RWPE1 (cell line): ENCODE measurements at regions not wholly inside any gene's neighbourhood (a gene's known extent, or its start where the extent isn't known, plus 50 kb on each side); places are given as distances from the start of the nearest gene placed in this dataset.

ENCODE experiments used
- CTCF ChIA-PET: fragments of 350-600 bp; sonication (Branson Sonifier 250); formaldehyde crosslinking; extraction: SDS; loops from one replicate; lab custom pipeline; 2021; lab: Yijun Ruan, JAX
- POLR2A ChIA-PET: fragments of 400-600 bp; formaldehyde crosslinking; extraction: SDS; loops from one replicate; lab custom pipeline; 2020; ENCODE audit warnings: antibody characterized with exemption; ENCODE audit not compliant: low non-redundant PET; lab: Yijun Ruan, JAX
- DNase-seq: peaks from one replicate; pipeline ENCODE4 v3.0.0; 2012; ENCODE audit warnings: low spot score
- H3K27ac ChIP-seq: fragments of 450-650 bp; 2 replicates; pipeline ENCODE4 v1.5.1; 2017
- CTCF ChIP-seq: fragments of 450-650 bp; conservative IDR thresholded peaks from 2 replicates; pipeline ENCODE4 v1.5.1; 2017; ENCODE audit warnings: low read depth, mild to moderate bottlenecking

GRCh38 chr2:207397917-207398655 lies 131.7 kb upstream of the CREB1 start:
- no peak for DNase-seq
- TF ChIP-seq CTCF: no peak
- ChIA-PET POLR2A (no interaction called here), CTCF (no interaction called here)
- no peak overlapping the region for H3K27ac ChIP-seq

GRCh38 chr2:207399301-207399700 lies 130.5 kb upstream of the CREB1 start:
- no peak for DNase-seq
- CTCF ChIA-PET: interaction anchor here (0.6 kb wide), 2 partner anchors 52 to 752 kb away, joined by 3 read pairs; no protein-coding TSS in a partner anchor
- POLR2A ChIA-PET: no interaction called here
- H3K27ac ChIP-seq: no peak overlapping the region
- TF ChIP-seq CTCF: no peak

- no peak for DNase-seq
- no peak for TF ChIP-seq CTCF
- CTCF ChIA-PET: interaction anchor here (0.6 kb wide), 1 partner anchor 192 kb away, joined by 3 read pairs; no protein-coding TSS in a partner anchor
- POLR2A ChIA-PET: no interaction called here
- H3K27ac ChIP-seq: no peak overlapping the region
These were observed 128.4 kb upstream of the CREB1 start for GRCh38 chr2:207401338-207401737.

- no peak overlapping the region for H3K27ac ChIP-seq
- ChIA-PET POLR2A (no interaction called here), CTCF (interaction anchor here (0.6 kb wide), 1 partner anchor 125 kb away, joined by 4 read pairs; no protein-coding TSS in a partner anchor)
- no peak for DNase-seq
- no peak for TF ChIP-seq CTCF
These were observed 126.6 kb upstream of the CREB1 start for GRCh38 chr2:207403141-207403540.

GRCh38 chr2:207403950-207404349 lies 125.8 kb upstream of the CREB1 start:
- POLR2A ChIA-PET: no interaction called here
- TF ChIP-seq CTCF: no peak
- no peak for DNase-seq
- CTCF ChIA-PET: interaction anchor here (0.7 kb wide), 1 partner anchor 186 kb away, joined by 5 read pairs; no protein-coding TSS in a partner anchor
- H3K27ac ChIP-seq: no peak overlapping the region

GRCh38 chr2:207405150-207405549 lies 124.6 kb upstream of the CREB1 start:
- TF ChIP-seq CTCF: no peak
- H3K27ac ChIP-seq: no peak overlapping the region
- ChIA-PET CTCF (no interaction called here), POLR2A (no interaction called here)
- DNase-seq: no peak
